Prostate gland (tissue), 2 donors: ENCODE measurements at regions not wholly inside any gene's neighbourhood (a gene's known extent, or its start where the extent isn't known, plus 50 kb on each side); places are given as distances from the start of the nearest gene placed in this dataset.
"Not testable (repeated sequence)": the region's sequence is repeated elsewhere in the genome, so short reads cannot be mapped to it uniquely, and the experiment has no call there.

Source experiments
- POLR2AphosphoS5 ChIP-seq: sonication (generic); formaldehyde crosslinking; IDR thresholded peaks from one replicate; pipeline ENCODE4 v1.6.1; 2017; ENCODE audit warnings: antibody characterized with exemption
- TF ChIP-seq, protein P1 (sequence below), 4 experiments: fragments of 200-600 bp in 2 of 4; fragments of 450-650 bp in 2 of 4; sonication (generic) in 2 of 4; IDR thresholded peaks; 1 replicate in 3 of 4; 2 replicates in 1 of 4; pipeline ENCODE4 v1.5.1; 2016 to 2019; ENCODE audit warnings: antibody characterized with exemption in 4 of 4, mild to moderate bottlenecking in 2 of 4, moderate library complexity in 2 of 4

DNA sequence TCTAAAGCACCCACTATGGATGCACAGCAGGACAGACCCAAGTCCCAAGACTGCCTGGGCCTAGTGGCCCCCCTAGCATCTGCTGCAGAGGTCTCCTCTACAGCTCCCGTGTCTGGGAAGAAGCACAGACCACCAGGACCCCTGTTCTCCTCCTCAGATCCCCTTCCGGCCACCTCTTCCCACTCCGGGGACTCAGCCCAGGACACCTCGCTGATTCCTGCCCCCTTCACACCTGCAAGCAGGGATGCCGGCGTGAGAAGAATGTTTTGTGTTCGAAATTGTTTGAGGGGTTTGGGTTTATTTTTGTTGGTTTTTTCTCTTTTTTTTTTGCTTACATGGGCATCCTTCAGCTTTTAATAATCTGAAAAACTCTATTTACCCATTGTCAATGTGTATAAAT lies 150.3 kb upstream of the C1QTNF3 start:
- TF ChIP-seq POLR2AphosphoS5 = not testable (repeated sequence)
- TF ChIP-seq, protein P1, sequence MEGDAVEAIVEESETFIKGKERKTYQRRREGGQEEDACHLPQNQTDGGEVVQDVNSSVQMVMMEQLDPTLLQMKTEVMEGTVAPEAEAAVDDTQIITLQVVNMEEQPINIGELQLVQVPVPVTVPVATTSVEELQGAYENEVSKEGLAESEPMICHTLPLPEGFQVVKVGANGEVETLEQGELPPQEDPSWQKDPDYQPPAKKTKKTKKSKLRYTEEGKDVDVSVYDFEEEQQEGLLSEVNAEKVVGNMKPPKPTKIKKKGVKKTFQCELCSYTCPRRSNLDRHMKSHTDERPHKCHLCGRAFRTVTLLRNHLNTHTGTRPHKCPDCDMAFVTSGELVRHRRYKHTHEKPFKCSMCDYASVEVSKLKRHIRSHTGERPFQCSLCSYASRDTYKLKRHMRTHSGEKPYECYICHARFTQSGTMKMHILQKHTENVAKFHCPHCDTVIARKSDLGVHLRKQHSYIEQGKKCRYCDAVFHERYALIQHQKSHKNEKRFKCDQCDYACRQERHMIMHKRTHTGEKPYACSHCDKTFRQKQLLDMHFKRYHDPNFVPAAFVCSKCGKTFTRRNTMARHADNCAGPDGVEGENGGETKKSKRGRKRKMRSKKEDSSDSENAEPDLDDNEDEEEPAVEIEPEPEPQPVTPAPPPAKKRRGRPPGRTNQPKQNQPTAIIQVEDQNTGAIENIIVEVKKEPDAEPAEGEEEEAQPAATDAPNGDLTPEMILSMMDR (IDR thresholded peaks at IDR 0.05) = not testable (repeated sequence)
